Osteoblast (primary cell): ENCODE measurements at regions not wholly inside any gene's neighbourhood (a gene's known extent, or its start where the extent isn't known, plus 50 kb on each side); places are given as distances from the start of the nearest gene placed in this dataset.
A peak's percentile ranks its signal among the peaks of the same experiment; 100 is the strongest.

Experiments used
- DNase-seq: peaks from one replicate; pipeline ENCODE4 v3.0.0; 2011; ENCODE audit warnings: low spot score, mixed read lengths; ENCODE audit not compliant: insufficient read length; ENCODE audit errors: missing footprints
- H2AFZ ChIP-seq: 2 replicates; pipeline ENCODE4 v1.6.0; 2011; ENCODE audit warnings: mild to moderate bottlenecking, low read length
- H3K27ac ChIP-seq: 2 replicates; pipeline ENCODE4 v1.5.1; 2011; ENCODE audit warnings: mild to moderate bottlenecking, low read depth, low read length, moderate library complexity
- H3K27me3 ChIP-seq: 2 replicates; pipeline ENCODE4 v1.6.0; 2012; ENCODE audit warnings: mild to moderate bottlenecking, control low read depth, inconsistent platforms, low read length, moderate library complexity; ENCODE audit not compliant: insufficient read depth
- H3K36me3 ChIP-seq: 2 replicates; pipeline ENCODE4 v1.5.1; 2011; ENCODE audit warnings: mild to moderate bottlenecking, low read length, control low read depth, moderate library complexity; ENCODE audit not compliant: insufficient read depth
- H3K4me1 ChIP-seq: 2 replicates; pipeline ENCODE4 v1.5.1; 2011; ENCODE audit warnings: mild to moderate bottlenecking, low read length, control low read depth, moderate library complexity; ENCODE audit not compliant: insufficient read depth
- H3K4me2 ChIP-seq: 2 replicates; pipeline ENCODE4 v1.6.0; 2011; ENCODE audit warnings: mild to moderate bottlenecking, low read length; ENCODE audit not compliant: insufficient read depth
- H3K4me3 ChIP-seq: fragments of 200-600 bp; sonication (generic); 3 replicates; pipeline ENCODE4 v1.5.1; 2012; ENCODE audit warnings: mild to moderate bottlenecking, low read length, inconsistent platforms; ENCODE audit not compliant: insufficient read depth
- H3K79me2 ChIP-seq: 2 replicates; pipeline ENCODE4 v1.6.0; 2012; ENCODE audit warnings: mild to moderate bottlenecking, low read length, control low read depth, inconsistent platforms; ENCODE audit not compliant: insufficient read depth
- H3K9me3 ChIP-seq: 2 replicates; pipeline ENCODE4 v1.5.1; 2011; ENCODE audit warnings: low read depth, low read length, control low read depth
- H4K20me1 ChIP-seq: 2 replicates; pipeline ENCODE4 v1.6.0; 2012; ENCODE audit warnings: mild to moderate bottlenecking, low read length, control low read depth; ENCODE audit not compliant: insufficient read depth
- CTCF ChIP-seq: IDR thresholded peaks from 2 replicates; pipeline ENCODE4 v1.5.1; 2011; ENCODE audit warnings: mild to moderate bottlenecking, low read depth, low read length, moderate library complexity; ENCODE audit errors: extremely low read depth

- Histone ChIP-seq H3K27me3 (peaks cover 4% of the 10 kb centered on the region), H3K79me2 (no peaks in the 10 kb centered on the region), H2AFZ (peak overlapping the region; percentile 27), H3K4me2 (no peak overlapping the region), H3K36me3 (no peaks in the 10 kb centered on the region), H3K27ac (no peak overlapping the region), H4K20me1 (no peaks in the 10 kb centered on the region), H3K9me3 (no peaks in the 10 kb centered on the region), H3K4me3 (no peak overlapping the region), H3K4me1 (peaks cover 24% of the 10 kb centered on the region)
- no peak for DNase-seq
- no peak for TF ChIP-seq CTCF
Observed at GRCh38 chr7:54813398-54813797, 54.4 kb upstream of the SEC61G start.

GRCh38 chr7:54814401-54814800 lies 55.4 kb upstream of the SEC61G start:
- no peak overlapping the region for H3K4me2 ChIP-seq
- peaks cover 4% of the 10 kb centered on the region for H3K27me3 ChIP-seq
- no peak for TF ChIP-seq CTCF
- H2AFZ ChIP-seq: no peak overlapping the region
- no peak for DNase-seq
- H4K20me1 ChIP-seq: no peaks in the 10 kb centered on the region
- no peaks in the 10 kb centered on the region for H3K36me3 ChIP-seq
- H3K79me2 ChIP-seq: no peaks in the 10 kb centered on the region
- H3K4me3 ChIP-seq: no peak overlapping the region
- no peak overlapping the region for H3K27ac ChIP-seq
- H3K9me3 ChIP-seq: no peaks in the 10 kb centered on the region
- H3K4me1 ChIP-seq: peaks cover 24% of the 10 kb centered on the region

- no peaks in the 10 kb centered on the region for H3K36me3 ChIP-seq
- no peak for TF ChIP-seq CTCF
- no peaks in the 10 kb centered on the region for H4K20me1 ChIP-seq
- no peak overlapping the region for H2AFZ ChIP-seq
- no peaks in the 10 kb centered on the region for H3K9me3 ChIP-seq
- H3K4me1 ChIP-seq: no peaks in the 10 kb centered on the region
- peaks cover 4% of the 10 kb centered on the region for H3K27me3 ChIP-seq
- H3K4me3 ChIP-seq: no peak overlapping the region
- no peak overlapping the region for H3K4me2 ChIP-seq
- no peak for DNase-seq
- no peak overlapping the region for H3K27ac ChIP-seq
- H3K79me2 ChIP-seq: no peaks in the 10 kb centered on the region
Observed at GRCh38 chr7:54817152-54817551, 58.1 kb upstream of the SEC61G start.

GRCh38 chr7:54823776-54824175 lies 64.8 kb upstream of the SEC61G start:
- Histone ChIP-seq H3K27me3 (no peaks in the 10 kb centered on the region), H3K9me3 (no peaks in the 10 kb centered on the region), H3K27ac (no peak overlapping the region), H3K4me2 (no peak overlapping the region), H3K4me3 (no peak overlapping the region), H3K4me1 (no peaks in the 10 kb centered on the region), H3K79me2 (no peaks in the 10 kb centered on the region), H3K36me3 (no peaks in the 10 kb centered on the region), H2AFZ (peak overlapping the region; percentile 66), H4K20me1 (no peaks in the 10 kb centered on the region)
- TF ChIP-seq CTCF: no peak
- DNase-seq: no peak
